Esophagus squamous epithelium (tissue), 5 donors: ENCODE measurements at regions not wholly inside any gene's neighbourhood (a gene's known extent, or its start where the extent isn't known, plus 50 kb on each side); places are given as distances from the start of the nearest gene placed in this dataset.

Experiments used
- DNase-seq: peaks from one replicate; lab custom pipeline; 2025; lab: John Stamatoyannopoulos, UW
- H3K27ac ChIP-seq, 4 donors: fragments of 200-600 bp; sonication (generic); one replicate each; pipeline ENCODE4 v1.5.1; 2016 to 2019; ENCODE audit warnings: mild to moderate bottlenecking in 1 of 4
- H3K27me3 ChIP-seq, 4 donors: fragments of 200-600 bp; sonication (generic); 1 replicate in 3 of 4; 2 replicates in 1 of 4; pipeline versions ENCODE4 v1.5.1 to v1.6.0; 2017 to 2021; ENCODE audit warnings: antibody characterized with exemption in 1 of 4
- H3K36me3 ChIP-seq, 3 donors: fragments of 200-600 bp; sonication (generic); one replicate each; pipeline ENCODE4 v1.5.1; 2016 to 2019
- H3K4me1 ChIP-seq, 3 donors: fragments of 200-600 bp; sonication (generic); one replicate each; pipeline ENCODE4 v1.5.1; 2017 to 2019
- H3K4me3 ChIP-seq, 4 donors: fragments of 200-600 bp; sonication (generic); 1 replicate in 3 of 4; 2 replicates in 1 of 4; pipeline ENCODE4 v1.5.1; 2016 to 2019; ENCODE audit warnings: mild to moderate bottlenecking in 2 of 4, moderate library complexity in 1 of 4
- H3K9me3 ChIP-seq, 3 donors: fragments of 200-600 bp; sonication (generic); one replicate each; pipeline ENCODE4 v1.5.1; 2016 to 2019
- CTCF ChIP-seq, 6 experiments: fragments of 450-650 bp in 4 of 6; fragments of 200-600 bp in 2 of 6; sonication (generic) in 2 of 6; IDR thresholded peaks; one replicate each; pipeline ENCODE4 v1.5.1; 2016 to 2019; ENCODE audit warnings: antibody characterized with exemption in 6 of 6, mild to moderate bottlenecking in 4 of 6, moderate library complexity in 4 of 6
- POLR2A ChIP-seq, 4 donors: fragments of 450-650 bp; IDR thresholded peaks; one replicate each; pipeline ENCODE4 v1.6.1; 2017; ENCODE audit warnings: antibody characterized with exemption in 4 of 4, mild to moderate bottlenecking in 4 of 4, moderate library complexity in 3 of 4
- WGBS, 2 donors: methylation state at CpG; one replicate each; pipeline ENCODE4 v1.1.5; 2018; 5-methylcytosine and 5-hydroxymethylcytosine counted together
- intact Hi-C: fragments of 100-400 bp; cut with DNase I; formaldehyde crosslinking; loops from one replicate; pipeline ENCODE4 v1.15.0; 2022
- donor health status: DM: yes; HTN: yes; CAD: no.

GRCh38 chr16:6853565-6853964 lies 479.1 kb upstream of the RBFOX1 start:
- no peak for DNase-seq
- Histone ChIP-seq H3K36me3 (no peaks in the 10 kb centered on the region), H3K9me3 (no peaks in the 10 kb centered on the region), H3K4me3 (no peak overlapping the region), H3K27me3 (no peaks in the 10 kb centered on the region), H3K27ac (no peak overlapping the region), H3K4me1 (no peaks in the 10 kb centered on the region)
- WGBS, 2 donors: 55 to 62% methylated on average over 6 of the region's 6 CpGs
- intact Hi-C loops: no loop called here
- TF ChIP-seq POLR2A (IDR thresholded peaks at IDR 0.05) (no peak), CTCF (IDR thresholded peaks at IDR 0.05) (no peak)

GRCh38 chr16:6852643-6853225 lies 479.9 kb upstream of the RBFOX1 start:
- TF ChIP-seq POLR2A (IDR thresholded peaks at IDR 0.05) (no peak), CTCF (IDR thresholded peaks at IDR 0.05) (no peak)
- Histone ChIP-seq H3K27me3 (no peaks in the 10 kb centered on the region), H3K27ac (no peak overlapping the region), H3K4me3 (no peak overlapping the region), H3K4me1 (no peaks in the 10 kb centered on the region), H3K9me3 (no peaks in the 10 kb centered on the region), H3K36me3 (no peaks in the 10 kb centered on the region)
- no peak for DNase-seq
- 57 to 67% methylated on average over 3 of the region's 3 CpGs for WGBS, 2 donors
- intact Hi-C loops: no loop called here

- H3K4me3 ChIP-seq: no peak overlapping the region
- no peak for TF ChIP-seq POLR2A (IDR thresholded peaks at IDR 0.05)
- no peak for TF ChIP-seq CTCF (IDR thresholded peaks at IDR 0.05)
- no peaks in the 10 kb centered on the region for H3K9me3 ChIP-seq
- intact Hi-C loops: no loop called here
- H3K27me3 ChIP-seq: no peaks in the 10 kb centered on the region
- 72 to 77% methylated on average over 8 of the region's 8 CpGs for WGBS, 2 donors
- no peaks in the 10 kb centered on the region for H3K36me3 ChIP-seq
- no peak for DNase-seq
- no peaks in the 10 kb centered on the region for H3K4me1 ChIP-seq
- no peak overlapping the region for H3K27ac ChIP-seq
Observed at GRCh38 chr16:6846452-6846851, 486.2 kb upstream of the RBFOX1 start.

- 88 to 94% methylated on average over 5 to 6 of the region's 6 CpGs for WGBS, 2 donors
- Histone ChIP-seq H3K36me3 (no peaks in the 10 kb centered on the region), H3K4me1 (no peaks in the 10 kb centered on the region), H3K4me3 (no peak overlapping the region), H3K27me3 (no peaks in the 10 kb centered on the region), H3K27ac (no peak overlapping the region), H3K9me3 (no peaks in the 10 kb centered on the region)
- no peak for TF ChIP-seq POLR2A (IDR thresholded peaks at IDR 0.05)
- no peak for TF ChIP-seq CTCF (IDR thresholded peaks at IDR 0.05)
- intact Hi-C loops: no loop called here
- DNase-seq: no peak
Observed at GRCh38 chr16:6841392-6841791, 491.3 kb upstream of the RBFOX1 start.

- H3K36me3 ChIP-seq: no peaks in the 10 kb centered on the region
- DNase-seq: no peak
- H3K4me3 ChIP-seq: no peak overlapping the region
- no peaks in the 10 kb centered on the region for H3K9me3 ChIP-seq
- H3K4me1 ChIP-seq: no peaks in the 10 kb centered on the region
- TF ChIP-seq CTCF (IDR thresholded peaks at IDR 0.05): no peak
- TF ChIP-seq POLR2A (IDR thresholded peaks at IDR 0.05): no peak
- H3K27ac ChIP-seq: no peak overlapping the region
- no peaks in the 10 kb centered on the region for H3K27me3 ChIP-seq
- intact Hi-C loops: no loop called here
- 93 to 100% methylated on average over 2 of the region's 2 CpGs for WGBS, 2 donors
Observed at GRCh38 chr16:6837722-6838121, 494.9 kb upstream of the RBFOX1 start.
